OCI-LY1 (cell line): ENCODE measurements at regions not wholly inside any gene's neighbourhood (a gene's known extent, or its start where the extent isn't known, plus 50 kb on each side); places are given as distances from the start of the nearest gene placed in this dataset.

Source experiments
- H2AFZ ChIP-seq: fragments of 200-600 bp; sonication (generic), shearing (Covaris generic); 2 replicates; pipeline ENCODE4 v1.6.0; 2014; ENCODE audit warnings: antibody characterized with exemption, mild to moderate bottlenecking, low read length
- H3F3A ChIP-seq: fragments of 200-600 bp; sonication (generic), shearing (Covaris generic); 2 replicates; pipeline ENCODE4 v1.6.0; 2014; ENCODE audit warnings: mild to moderate bottlenecking, antibody characterized with exemption, low read length, moderate library complexity; ENCODE audit not compliant: insufficient read depth
- H3K27ac ChIP-seq: fragments of 200-600 bp; sonication (generic); 2 replicates; pipeline ENCODE4 v1.5.1; 2014; ENCODE audit warnings: low read length, mixed run types, mild to moderate bottlenecking, low read depth; ENCODE audit not compliant: poor library complexity, severe bottlenecking
- H3K27me3 ChIP-seq: fragments of 200-600 bp; sonication (generic); 2 replicates; pipeline ENCODE4 v1.6.0; 2014; ENCODE audit warnings: antibody characterized with exemption, mild to moderate bottlenecking, low read length, moderate library complexity; ENCODE audit not compliant: insufficient read depth
- H3K36me3 ChIP-seq: fragments of 200-600 bp; sonication (generic); 2 replicates; pipeline ENCODE4 v1.6.1; 2014; ENCODE audit warnings: mild to moderate bottlenecking, antibody characterized with exemption, low read length, moderate library complexity, mixed read lengths; ENCODE audit not compliant: insufficient read depth
- H3K4me1 ChIP-seq: fragments of 200-600 bp; sonication (generic); 2 replicates; pipeline ENCODE4 v1.5.1; 2014; ENCODE audit warnings: mild to moderate bottlenecking, low read length, moderate library complexity; ENCODE audit not compliant: insufficient read depth, severe bottlenecking
- H3K4me2 ChIP-seq: fragments of 200-600 bp; sonication (generic), shearing (Covaris generic); 2 replicates; pipeline ENCODE4 v1.6.1; 2014; ENCODE audit warnings: low read length
- H3K4me3 ChIP-seq: fragments of 200-600 bp; sonication (generic); 2 replicates; pipeline ENCODE4 v1.5.1; 2014; ENCODE audit warnings: low read length, low read depth, mild to moderate bottlenecking, mixed read lengths; ENCODE audit not compliant: poor library complexity, severe bottlenecking
- H3K79me2 ChIP-seq: fragments of 200-600 bp; shearing (Covaris generic); 2 replicates; pipeline ENCODE4 v1.6.1; 2016; ENCODE audit warnings: mixed run types, low read length, mixed read lengths; ENCODE audit not compliant: insufficient read depth
- H3K9ac ChIP-seq: fragments of 200-600 bp; sonication (generic), shearing (Covaris generic); 2 replicates; pipeline ENCODE4 v1.6.1; 2014; ENCODE audit warnings: mild to moderate bottlenecking, low read length, mixed read lengths
- H3K9me2 ChIP-seq: fragments of 200-600 bp; sonication (generic), shearing (Covaris generic); 2 replicates; pipeline ENCODE4 v1.6.1; 2014; ENCODE audit warnings: low read depth, mild to moderate bottlenecking, low read length, mixed read lengths
- H3K9me3 ChIP-seq: fragments of 200-600 bp; shearing (Covaris generic); 2 replicates; pipeline ENCODE4 v1.6.1; 2014; ENCODE audit warnings: low read length, mixed read lengths
- H4K20me1 ChIP-seq: fragments of 200-600 bp; sonication (generic), shearing (Covaris generic); 2 replicates; pipeline ENCODE4 v1.6.0; 2016; ENCODE audit warnings: mild to moderate bottlenecking, low read length; ENCODE audit not compliant: insufficient read depth
- CTCF ChIP-seq: fragments of 200-600 bp; sonication (generic), shearing (Covaris generic); IDR thresholded peaks from 2 replicates; pipeline ENCODE4 v1.5.1; 2017; ENCODE audit warnings: mild to moderate bottlenecking, antibody characterized with exemption, low read length, moderate library complexity, mixed read lengths
- EZH2 ChIP-seq: fragments of 200-600 bp; sonication (generic), shearing (Covaris generic); IDR thresholded peaks from 2 replicates; pipeline ENCODE4 v1.8.0; 2017; ENCODE audit warnings: borderline replicate concordance, mixed run types, mild to moderate bottlenecking, antibody characterized with exemption, low read length, moderate library complexity, mixed read lengths

- Histone ChIP-seq H3K36me3 (no peaks in the 10 kb centered on the region), H3K4me3 (no peak overlapping the region), H3F3A (no peaks in the 10 kb centered on the region), H3K9ac (no peak overlapping the region), H3K79me2 (no peaks in the 10 kb centered on the region), H3K4me1 (no peaks in the 10 kb centered on the region), H2AFZ (no peak overlapping the region), H3K9me3 (no peaks in the 10 kb centered on the region), H4K20me1 (no peaks in the 10 kb centered on the region), H3K4me2 (no peak overlapping the region), H3K27me3 (no peaks in the 10 kb centered on the region), H3K27ac (no peak overlapping the region), H3K9me2 (no peaks in the 10 kb centered on the region)
- TF ChIP-seq CTCF (no peak), EZH2 (no peak)
Measured at GRCh38 chr14:98368916-98369315, 903.1 kb downstream of the BCL11B start.

GRCh38 chr14:98369344-98369743 is 902.7 kb downstream of the BCL11B start:
- no peaks in the 10 kb centered on the region for H3F3A ChIP-seq
- H3K9ac ChIP-seq, result no peak overlapping the region
- no peaks in the 10 kb centered on the region for H3K27me3 ChIP-seq
- H3K9me2 ChIP-seq, result no peaks in the 10 kb centered on the region
- TF ChIP-seq CTCF, result no peak
- no peak for TF ChIP-seq EZH2
- no peak overlapping the region for H3K4me3 ChIP-seq
- H3K27ac ChIP-seq, result no peak overlapping the region
- no peaks in the 10 kb centered on the region for H3K79me2 ChIP-seq
- H2AFZ ChIP-seq, result no peak overlapping the region
- H3K9me3 ChIP-seq, result no peaks in the 10 kb centered on the region
- no peak overlapping the region for H3K4me2 ChIP-seq
- no peaks in the 10 kb centered on the region for H4K20me1 ChIP-seq
- no peaks in the 10 kb centered on the region for H3K36me3 ChIP-seq
- H3K4me1 ChIP-seq, result no peaks in the 10 kb centered on the region

- Histone ChIP-seq H3K79me2 (no peaks in the 10 kb centered on the region), H3K36me3 (no peaks in the 10 kb centered on the region), H3K9ac (no peak overlapping the region), H3K27me3 (no peaks in the 10 kb centered on the region), H3K4me2 (no peak overlapping the region), H3K9me3 (no peaks in the 10 kb centered on the region), H2AFZ (no peak overlapping the region), H3K9me2 (no peaks in the 10 kb centered on the region), H3K4me3 (no peak overlapping the region), H3F3A (no peaks in the 10 kb centered on the region), H3K27ac (no peak overlapping the region), H3K4me1 (no peaks in the 10 kb centered on the region), H4K20me1 (no peaks in the 10 kb centered on the region)
- TF ChIP-seq EZH2 (no peak), CTCF (no peak)
Measured at GRCh38 chr14:98370352-98370751, 901.6 kb downstream of the BCL11B start.
